SK-N-SH (cell line): ENCODE measurements at regions not wholly inside any gene's neighbourhood (a gene's known extent, or its start where the extent isn't known, plus 50 kb on each side); places are given as distances from the start of the nearest gene placed in this dataset.

Experiments used
- CTCF ChIA-PET: fragments of 300-600, 350-600 bp; formaldehyde crosslinking; extraction: SDS; loops from one replicate; lab custom pipeline; 2021; lab: Yijun Ruan, JAX
- POLR2A ChIA-PET: fragments of 350-600 bp; sonication (Branson Sonifier 250); formaldehyde crosslinking; extraction: SDS; loops from one replicate; lab custom pipeline; 2020; ENCODE audit warnings: antibody characterized with exemption, inconsistent platforms; lab: Yijun Ruan, JAX
- DNase-seq: peaks from one replicate; pipeline ENCODE4 v3.0.0; 2012
- H2AFZ ChIP-seq: fragments of 200-600 bp; sonication (generic); 2 replicates; pipeline ENCODE4 v1.8.1; 2016; ENCODE audit warnings: antibody characterized with exemption, mild to moderate bottlenecking, low read depth
- H3F3A ChIP-seq: fragments of 200-600 bp; sonication (generic); replicated peaks from 2 replicates; pipeline ENCODE3; 2016; ENCODE audit warnings: antibody characterized with exemption, mild to moderate bottlenecking; ENCODE audit not compliant: insufficient read depth
- H3K27ac ChIP-seq, 2 experiments: fragments of 200-500 bp in 1 of 2; fragments of 200-600 bp in 1 of 2; sonication (Bioruptor generic) in 1 of 2; sonication (generic), shearing (Covaris generic) in 1 of 2; 2 replicates each; pipeline versions ENCODE4 v1.5.1 to v1.6.1; 2014 to 2016; ENCODE audit warnings: low read depth in 2 of 2, inconsistent platforms in 1 of 2, low read length in 1 of 2, mild to moderate bottlenecking in 1 of 2, mixed read lengths in 1 of 2
- H3K27me3 ChIP-seq: fragments of 200-600 bp; sonication (generic), shearing (Covaris generic); 2 replicates; pipeline ENCODE4 v1.6.1; 2016; ENCODE audit warnings: mixed run types; ENCODE audit not compliant: insufficient read depth
- H3K36me3 ChIP-seq, 2 experiments: fragments of 200-500 bp in 1 of 2; fragments of 200-600 bp in 1 of 2; sonication (Bioruptor generic) in 1 of 2; sonication (generic) in 1 of 2; replicated peaks in 1 of 2; 2 replicates each; pipeline versions ENCODE3 to v1.5.1; 2014 to 2016; ENCODE audit warnings: low read length in 1 of 2, mild to moderate bottlenecking in 1 of 2; ENCODE audit not compliant: insufficient read depth in 2 of 2, control insufficient read depth in 1 of 2
- H3K4me1 ChIP-seq, 2 experiments: fragments of 200-500 bp in 1 of 2; fragments of 200-600 bp in 1 of 2; sonication (Bioruptor generic) in 1 of 2; sonication (generic), shearing (Covaris generic) in 1 of 2; 2 replicates each; pipeline versions ENCODE4 v1.5.1 to v1.6.1; 2014 to 2016; ENCODE audit warnings: low read depth in 1 of 2, low read length in 1 of 2, mixed run types in 1 of 2; ENCODE audit not compliant: insufficient read depth in 2 of 2, control insufficient read depth in 1 of 2
- H3K4me2 ChIP-seq: fragments of 200-600 bp; sonication (generic), shearing (Covaris generic); 2 replicates; pipeline ENCODE4 v1.6.1; 2017; ENCODE audit warnings: mixed run types
- H3K4me3 ChIP-seq, 2 experiments: fragments of 200-500 bp in 1 of 2; fragments of 200-600 bp in 1 of 2; sonication (Bioruptor generic) in 1 of 2; sonication (generic), shearing (Covaris generic) in 1 of 2; 2 replicates each; pipeline versions ENCODE4 v1.5.1 to v1.8.1; 2014 to 2016; ENCODE audit warnings: low read depth in 2 of 2, inconsistent platforms in 1 of 2, low read length in 1 of 2, mild to moderate bottlenecking in 1 of 2, mixed read lengths in 1 of 2, moderate library complexity in 1 of 2
- H3K79me2 ChIP-seq: fragments of 200-600 bp; sonication (generic); 2 replicates; pipeline ENCODE4 v1.8.1; 2017; ENCODE audit warnings: mild to moderate bottlenecking; ENCODE audit not compliant: insufficient read depth
- H3K9ac ChIP-seq: fragments of 200-600 bp; sonication (generic); 2 replicates; pipeline ENCODE4 v1.6.1; 2017; ENCODE audit warnings: mixed run types
- H3K9me2 ChIP-seq: fragments of 200-600 bp; sonication (generic); 2 replicates; pipeline ENCODE4 v1.6.1; 2017; ENCODE audit warnings: mixed run types
- H3K9me3 ChIP-seq: fragments of 200-600 bp; sonication (generic); 2 replicates; pipeline ENCODE4 v1.6.1; 2017; ENCODE audit warnings: mixed run types, mild to moderate bottlenecking, moderate library complexity
- H4K20me1 ChIP-seq: fragments of 200-600 bp; sonication (generic); 2 replicates; pipeline ENCODE4 v1.6.1; 2017; ENCODE audit warnings: mild to moderate bottlenecking, mixed run types; ENCODE audit not compliant: insufficient read depth
- ELF1 ChIP-seq: IDR thresholded peaks from 2 replicates; pipeline ENCODE4 v1.4.0; 2012
- EP300 ChIP-seq, 2 experiments: IDR thresholded peaks; 2 replicates each; pipeline versions ENCODE4 v1.4.0 to v1.6.1; 2012; ENCODE audit warnings: borderline replicate concordance in 1 of 2, low read depth in 1 of 2, low read length in 1 of 2
- EZH2phosphoT487 ChIP-seq: fragments of 200-600 bp; sonication (generic); IDR thresholded peaks from 2 replicates; pipeline ENCODE4 v1.6.1; 2017; ENCODE audit warnings: low read depth, mixed run types, mild to moderate bottlenecking, antibody characterized with exemption, moderate library complexity, borderline replicate concordance
- FOSL2 ChIP-seq: IDR thresholded peaks from 2 replicates; pipeline ENCODE4 v1.4.0; 2012; ENCODE audit warnings: low read depth, mild to moderate bottlenecking, moderate library complexity, borderline replicate concordance
- FOXJ3 ChIP-seq: sonication (generic); formaldehyde crosslinking; IDR thresholded peaks from 2 replicates; pipeline ENCODE4 v1.5.1; 2020; ENCODE audit warnings: mild to moderate bottlenecking, missing genetic modification reagents
- IRF3 ChIP-seq: fragments of 150-350 bp; IDR thresholded peaks from 2 replicates; pipeline ENCODE4 v1.6.1; 2016; ENCODE audit warnings: mild to moderate bottlenecking, low read depth, low read length
- JUND ChIP-seq: IDR thresholded peaks from 2 replicates; pipeline ENCODE4 v1.4.0; 2012
- MEF2A ChIP-seq: IDR thresholded peaks from 2 replicates; pipeline ENCODE4 v1.4.0; 2012; ENCODE audit warnings: low read depth, borderline replicate concordance
- MXI1 ChIP-seq: IDR thresholded peaks from 2 replicates; pipeline ENCODE4 v1.6.1; 2012; ENCODE audit warnings: mild to moderate bottlenecking, low read depth, low read length, improper control_type of control experiment
- NFIC ChIP-seq: IDR thresholded peaks from 2 replicates; pipeline ENCODE4 v1.4.0; 2012; ENCODE audit warnings: borderline replicate concordance
- NRF1 ChIP-seq: IDR thresholded peaks from 2 replicates; pipeline ENCODE4 v1.6.1; 2012; ENCODE audit warnings: low read depth, mild to moderate bottlenecking, low read length
- POLR2AphosphoS5 ChIP-seq: IDR thresholded peaks from 2 replicates; pipeline ENCODE4 v1.6.1; 2012; ENCODE audit warnings: low read depth, low read length
- RAD21 ChIP-seq: IDR thresholded peaks from 2 replicates; pipeline ENCODE4 v1.6.1; 2012; ENCODE audit warnings: mild to moderate bottlenecking, low read length
- RCOR1 ChIP-seq: fragments of 150-350 bp; IDR thresholded peaks from 2 replicates; pipeline ENCODE4 v1.6.1; 2017; ENCODE audit warnings: antibody characterized with exemption, low read length
- RFX5 ChIP-seq: IDR thresholded peaks from 2 replicates; pipeline ENCODE4 v1.6.1; 2012; ENCODE audit warnings: mild to moderate bottlenecking, improper control_type of control experiment, low read length
- RXRA ChIP-seq: IDR thresholded peaks from 2 replicates; pipeline ENCODE4 v1.4.0; 2012; ENCODE audit warnings: low read depth, mild to moderate bottlenecking, borderline replicate concordance
- SIN3A ChIP-seq: IDR thresholded peaks from 2 replicates; pipeline ENCODE4 v1.6.1; 2012; ENCODE audit warnings: low read depth, mild to moderate bottlenecking, low read length, moderate library complexity, borderline replicate concordance
- TAF1 ChIP-seq: IDR thresholded peaks from 2 replicates; pipeline ENCODE4 v1.6.1; 2012; ENCODE audit warnings: low read depth, mild to moderate bottlenecking, low read length, moderate library complexity, borderline replicate concordance
- TEAD4 ChIP-seq: IDR thresholded peaks from 2 replicates; pipeline ENCODE4 v1.4.0; 2012; ENCODE audit warnings: mild to moderate bottlenecking, borderline replicate concordance; ENCODE audit not compliant: insufficient read depth
- USF1 ChIP-seq: IDR thresholded peaks from 2 replicates; pipeline ENCODE4 v1.4.0; 2012; ENCODE audit warnings: low read depth, borderline replicate concordance
- YY1 ChIP-seq: IDR thresholded peaks from 2 replicates; pipeline ENCODE4 v1.4.0; 2012; ENCODE audit warnings: low read depth, mild to moderate bottlenecking
- WGBS: methylation state at CpG from one replicate; pipeline ENCODE4 v1.1.6; 2017; ENCODE audit warnings: low lambda C conversion rate; 5-methylcytosine and 5-hydroxymethylcytosine counted together

GRCh38 chr2:41989501-41990180 lies 58.2 kb upstream of the PKDCC start:
- ChIA-PET POLR2A (no interaction called here), CTCF (interaction anchor here (1.0 to 1.1 kb wide), 2 partner anchors 120 to 136 kb away, joined by 3 read pairs; no protein-coding TSS in a partner anchor)
- no peaks in the 10 kb centered on the region for H3K36me3 ChIP-seq
- H3K27me3 ChIP-seq = peaks cover 4% of the 10 kb centered on the region; the same call in 1 of the 2 replicates
- H3K9me3 ChIP-seq = no peaks in the 10 kb centered on the region
- no peaks in the 10 kb centered on the region for H3F3A ChIP-seq
- H3K9ac ChIP-seq = no peak overlapping the region
- no peak overlapping the region for H3K4me3 ChIP-seq
- peaks cover 8 to 17% of the 10 kb centered on the region in 2 experiments; a peak in 2 of 4 replicates for H3K4me1 ChIP-seq
- no peak overlapping the region for H3K4me2 ChIP-seq
- H3K9me2 ChIP-seq = no peaks in the 10 kb centered on the region
- no peak overlapping the region for H3K27ac ChIP-seq
- DNase-seq = no peak
- WGBS = 63% methylated on average over 3 of the region's 3 CpGs
- no peak overlapping the region for H2AFZ ChIP-seq
- no peak for TF ChIP-seq NRF1
- no peak for TF ChIP-seq YY1
- no peak for TF ChIP-seq EZH2phosphoT487
- no peak for TF ChIP-seq USF1
- no peak for TF ChIP-seq FOXJ3
- no peak for TF ChIP-seq RFX5
- TF ChIP-seq MXI1 = no peak
- TF ChIP-seq RXRA = no peak
- H4K20me1 ChIP-seq = no peaks in the 10 kb centered on the region
- no peaks in the 10 kb centered on the region for H3K79me2 ChIP-seq

GRCh38 chr2:41990245-41990644 lies 57.6 kb upstream of the PKDCC start:
- no peak for DNase-seq
- Histone ChIP-seq H3F3A (no peaks in the 10 kb centered on the region), H3K27ac (no peak overlapping the region), H3K4me2 (no peak overlapping the region), H3K36me3 (no peaks in the 10 kb centered on the region), H3K9ac (no peak overlapping the region), H3K4me1 (peaks cover 8 to 17% of the 10 kb centered on the region in 2 experiments; a peak in 2 of 4 replicates)
- WGBS = 49% methylated on average over 4 of the region's 4 CpGs
- POLR2A ChIA-PET = interaction anchor here (0.7 kb wide), 1 partner anchor 13 kb away, joined by 3 read pairs; no protein-coding TSS in a partner anchor
- TF ChIP-seq RFX5 = no peak
- TF ChIP-seq EZH2phosphoT487 = no peak
- TF ChIP-seq, all 33 proteins: peak for 0
- no peaks in the 10 kb centered on the region for H3K79me2 ChIP-seq
- CTCF ChIA-PET = interaction anchor here (1.1 kb wide), 1 partner anchor 137 kb away, joined by 3 read pairs; no protein-coding TSS in a partner anchor
- no peak overlapping the region for H2AFZ ChIP-seq
- H3K4me3 ChIP-seq = no peak overlapping the region
- no peaks in the 10 kb centered on the region for H3K9me3 ChIP-seq
- no peaks in the 10 kb centered on the region for H3K9me2 ChIP-seq
- H4K20me1 ChIP-seq = no peaks in the 10 kb centered on the region
- peaks cover 4% of the 10 kb centered on the region; the same call in 1 of the 2 replicates for H3K27me3 ChIP-seq

- no peak overlapping the region for H2AFZ ChIP-seq
- H3F3A ChIP-seq = no peaks in the 10 kb centered on the region
- ChIA-PET CTCF (interaction anchor here (1.1 kb wide), 1 partner anchor 137 kb away, joined by 3 read pairs; no protein-coding TSS in a partner anchor), POLR2A (interaction anchor here (0.7 kb wide), 1 partner anchor 13 kb away, joined by 3 read pairs; no protein-coding TSS in a partner anchor)
- H3K9ac ChIP-seq = no peak overlapping the region
- no peaks in the 10 kb centered on the region for H3K9me3 ChIP-seq
- no peak overlapping the region for H3K4me3 ChIP-seq
- H3K27ac ChIP-seq = no peak overlapping the region
- H3K9me2 ChIP-seq = no peaks in the 10 kb centered on the region
- H3K4me1 ChIP-seq = peaks cover 8 to 17% of the 10 kb centered on the region in 2 experiments; a peak in 2 of 4 replicates
- H3K36me3 ChIP-seq = no peaks in the 10 kb centered on the region
- H3K27me3 ChIP-seq = peaks cover 4% of the 10 kb centered on the region; the same call in 1 of the 2 replicates
- no peak for DNase-seq
- H3K79me2 ChIP-seq = no peaks in the 10 kb centered on the region
- H3K4me2 ChIP-seq = no peak overlapping the region
- no peaks in the 10 kb centered on the region for H4K20me1 ChIP-seq
- WGBS = 61% methylated on average over 4 of the region's 4 CpGs
- TF ChIP-seq TEAD4 (no peak), FOXJ3 (no peak), JUND (no peak), MEF2A (no peak), RCOR1 (no peak), POLR2AphosphoS5 (no peak), NRF1 (no peak), SIN3A (no peak), ELF1 (no peak), NFIC (no peak), FOSL2 (no peak), RAD21 (no peak), IRF3 (no peak), EP300 (IDR thresholded peaks at IDR 0.05; ENCODE audit: borderline replicate concordance in 1 of 2, low read depth in 1 of 2, low read length in 1 of 2) (no peak), TAF1 (no peak), RXRA (no peak)
Observed at GRCh38 chr2:41990688-41991087, 57.1 kb upstream of the PKDCC start.
